ENCODE measurements at regions not wholly inside any gene's neighbourhood (a gene's known extent, or its start where the extent isn't known, plus 50 kb on each side); places are given as distances from the start of the nearest gene placed in this dataset.

- TF ChIP-seq CTCF (IDR thresholded peaks at IDR 0.05) = no peak
- TF ChIP-seq POLR2A (IDR thresholded peaks at IDR 0.05) = no peak
These were observed 96.5 kb upstream of the PRICKLE2 start for GRCh38 chr3:64321747-64322146.
